ENCODE measurements at regions not wholly inside any gene's neighbourhood (a gene's known extent, or its start where the extent isn't known, plus 50 kb on each side); places are given as distances from the start of the nearest gene placed in this dataset.

GRCh38 chr7:135831455-135832195 lies 83.0 kb upstream of the FAM180A start:
- ChIA-PET CTCF (no interaction called here), POLR2A (no interaction called here)
- no peak for DNase-seq (ENCODE audit: low read depth)
- H3K4me3 ChIP-seq (ENCODE audit: low read depth, low read length) = no peak overlapping the region
- no peak for TF ChIP-seq CTCF (IDR thresholded peaks at IDR 0.05; ENCODE audit: insufficient read depth, low read depth, low read length)
- H3K36me3 ChIP-seq (ENCODE audit: control insufficient read depth, insufficient read depth, low read length) = no peaks in the 10 kb centered on the region
- H3K27me3 ChIP-seq (ENCODE audit: control insufficient read depth, insufficient read depth, low read length) = no peaks in the 10 kb centered on the region; the same call in 1 of the 2 replicates

- TF ChIP-seq CTCF (IDR thresholded peaks at IDR 0.05; ENCODE audit: insufficient read depth, low read depth, low read length) = no peak
- Histone ChIP-seq H3K4me3 (ENCODE audit: low read depth, low read length) (no peak overlapping the region), H3K36me3 (ENCODE audit: control insufficient read depth, insufficient read depth, low read length) (no peaks in the 10 kb centered on the region), H3K27me3 (ENCODE audit: control insufficient read depth, insufficient read depth, low read length) (no peaks in the 10 kb centered on the region)
- ChIA-PET CTCF (interaction anchor here (1.7 kb wide), 1 partner anchor 13 kb away, joined by 7 read pairs; no protein-coding TSS in a partner anchor), POLR2A (no interaction called here)
- DNase-seq (ENCODE audit: low read depth) = no peak
Measured at GRCh38 chr7:135828604-135829003, 80.0 kb upstream of the FAM180A start.

GRCh38 chr7:135827391-135827790 lies 78.8 kb upstream of the FAM180A start:
- H3K27me3 ChIP-seq (ENCODE audit: control insufficient read depth, insufficient read depth, low read length) = peaks cover 4% of the 10 kb centered on the region; the same call in 1 of the 2 replicates
- H3K36me3 ChIP-seq (ENCODE audit: control insufficient read depth, insufficient read depth, low read length) = no peaks in the 10 kb centered on the region
- no peak for TF ChIP-seq CTCF (IDR thresholded peaks at IDR 0.05; ENCODE audit: insufficient read depth, low read depth, low read length)
- H3K4me3 ChIP-seq (ENCODE audit: low read depth, low read length) = no peak overlapping the region
- CTCF ChIA-PET = interaction anchor here (0.6 to 0.7 kb wide), 2 partner anchors 9 to 10 kb away, joined by 3 to 4 read pairs; no protein-coding TSS in a partner anchor
- no peak for DNase-seq (ENCODE audit: low read depth)
- POLR2A ChIA-PET = no interaction called here

- Histone ChIP-seq H3K36me3 (ENCODE audit: control insufficient read depth, insufficient read depth, low read length) (no peaks in the 10 kb centered on the region), H3K27me3 (ENCODE audit: control insufficient read depth, insufficient read depth, low read length) (peaks cover 4% of the 10 kb centered on the region; the same call in 1 of the 2 replicates), H3K4me3 (ENCODE audit: low read depth, low read length) (no peak overlapping the region)
- ChIA-PET CTCF (no interaction called here), POLR2A (no interaction called here)
- no peak for DNase-seq (ENCODE audit: low read depth)
- no peak for TF ChIP-seq CTCF (IDR thresholded peaks at IDR 0.05; ENCODE audit: insufficient read depth, low read depth, low read length)
Measured at GRCh38 chr7:135825406-135825805, 76.8 kb upstream of the FAM180A start.

- H3K27me3 ChIP-seq (ENCODE audit: control insufficient read depth, insufficient read depth, low read length) = peaks cover 5% of the 10 kb centered on the region
- no peak for DNase-seq (ENCODE audit: low read depth)
- no peak overlapping the region for H3K4me3 ChIP-seq (ENCODE audit: low read depth, low read length)
- CTCF ChIA-PET = no interaction called here
- no peaks in the 10 kb centered on the region for H3K36me3 ChIP-seq (ENCODE audit: control insufficient read depth, insufficient read depth, low read length)
- TF ChIP-seq CTCF (IDR thresholded peaks at IDR 0.05; ENCODE audit: insufficient read depth, low read depth, low read length) = no peak
- POLR2A ChIA-PET = no interaction called here
Measured at GRCh38 chr7:135822376-135822775, 73.8 kb upstream of the FAM180A start.

Measured in BJ (cell line).